ENCODE measurements at regions not wholly inside any gene's neighbourhood (a gene's known extent, or its start where the extent isn't known, plus 50 kb on each side); places are given as distances from the start of the nearest gene placed in this dataset.

DNA sequence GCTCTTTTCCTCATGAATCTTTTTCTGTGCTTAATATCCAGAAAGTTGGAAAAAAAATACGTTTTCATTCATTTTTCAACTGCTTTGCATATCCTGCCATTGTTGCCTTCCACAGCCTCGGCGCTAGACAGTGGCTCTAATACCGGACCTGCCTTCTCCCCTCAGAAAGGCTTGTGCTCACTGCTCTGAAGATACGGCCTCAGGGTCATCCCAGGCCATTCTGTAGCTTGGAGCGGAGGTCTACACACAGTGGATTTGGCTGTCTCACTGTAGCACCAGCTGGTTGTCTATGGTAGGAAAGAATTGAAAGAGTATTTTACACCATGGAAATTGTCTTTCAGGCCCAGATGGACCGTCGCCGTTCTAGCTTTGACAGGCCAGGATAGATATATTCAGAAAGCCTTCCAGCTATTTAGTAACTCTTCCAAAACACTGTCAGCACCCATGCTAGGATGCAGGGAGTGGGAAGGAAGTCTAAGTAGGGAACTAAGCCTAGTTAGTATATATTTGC, 242.0 kb downstream of the TMEM182 start:
- 81% methylated on average over 9 of the region's 9 CpGs; no CpG with 5 or more reads in 1 of the 2 experiments for WGBS, 2 experiments (ENCODE audit: extremely low coverage in 1 of 2, insufficient coverage in 1 of 2, insufficient read length in 1 of 2, insufficient replicate concordance in 2 of 2, low coverage in 1 of 2, low lambda C conversion rate in 2 of 2, missing lambda C conversion rate in 1 of 2)
- no peak overlapping the region for H3K4ac ChIP-seq (replicated peaks; ENCODE audit: insufficient read length, low read depth, low read length)
- POLR2A ChIA-PET (ENCODE audit: partially characterized antibody) = no interaction called here
- TF ChIP-seq, protein P1, sequence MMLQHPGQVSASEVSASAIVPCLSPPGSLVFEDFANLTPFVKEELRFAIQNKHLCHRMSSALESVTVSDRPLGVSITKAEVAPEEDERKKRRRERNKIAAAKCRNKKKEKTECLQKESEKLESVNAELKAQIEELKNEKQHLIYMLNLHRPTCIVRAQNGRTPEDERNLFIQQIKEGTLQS (IDR thresholded peaks at IDR 0.05; ENCODE audit: insufficient read depth, low read depth, low read length) = no peak
- no peak for TF ChIP-seq RXRA (IDR thresholded peaks at IDR 0.05; ENCODE audit: insufficient read depth, low read depth, low read length)
- TF ChIP-seq SP1 (IDR thresholded peaks at IDR 0.05; ENCODE audit: low read depth, low read length) = no peak
- no peak for TF ChIP-seq BCL11A (IDR thresholded peaks at IDR 0.05; ENCODE audit: low read depth in 2 of 2, low read length in 2 of 2)
- no peak for TF ChIP-seq CREB1 (IDR thresholded peaks at IDR 0.05)
- TF ChIP-seq KDM4A (IDR thresholded peaks at IDR 0.05; ENCODE audit: low read depth, low read length, severe bottlenecking) = no peak
- no peak for TF ChIP-seq POLR2A (IDR thresholded peaks at IDR 0.05; ENCODE audit: control extremely low read depth in 1 of 2, low read depth in 2 of 2, low read length in 2 of 2)
- TF ChIP-seq, protein P2, sequence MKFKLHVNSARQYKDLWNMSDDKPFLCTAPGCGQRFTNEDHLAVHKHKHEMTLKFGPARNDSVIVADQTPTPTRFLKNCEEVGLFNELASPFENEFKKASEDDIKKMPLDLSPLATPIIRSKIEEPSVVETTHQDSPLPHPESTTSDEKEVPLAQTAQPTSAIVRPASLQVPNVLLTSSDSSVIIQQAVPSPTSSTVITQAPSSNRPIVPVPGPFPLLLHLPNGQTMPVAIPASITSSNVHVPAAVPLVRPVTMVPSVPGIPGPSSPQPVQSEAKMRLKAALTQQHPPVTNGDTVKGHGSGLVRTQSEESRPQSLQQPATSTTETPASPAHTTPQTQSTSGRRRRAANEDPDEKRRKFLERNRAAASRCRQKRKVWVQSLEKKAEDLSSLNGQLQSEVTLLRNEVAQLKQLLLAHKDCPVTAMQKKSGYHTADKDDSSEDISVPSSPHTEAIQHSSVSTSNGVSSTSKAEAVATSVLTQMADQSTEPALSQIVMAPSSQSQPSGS (IDR thresholded peaks at IDR 0.05; ENCODE audit: low read length) = no peak
- no peak for TF ChIP-seq GTF2F1 (IDR thresholded peaks at IDR 0.05; ENCODE audit: borderline replicate concordance, low read depth, low read length)
- TF ChIP-seq CTBP2 (IDR thresholded peaks at IDR 0.05; ENCODE audit: borderline replicate concordance, insufficient read depth, insufficient read length, low read length) = no peak
- no peak for TF ChIP-seq SAP30 (IDR thresholded peaks at IDR 0.05; ENCODE audit: insufficient read depth, insufficient replicate concordance, low read length)
- no peak for TF ChIP-seq TBP (IDR thresholded peaks at IDR 0.05; ENCODE audit: low read depth, low read length)

More for the DNA sequence above, 242.0 kb downstream of the TMEM182 start:
- H3K36me3 ChIP-seq (ENCODE audit: control insufficient read depth in 2 of 4, insufficient read depth in 4 of 4, low read length in 3 of 4) = no peaks in the 10 kb centered on the region
- CTCF ChIA-PET (ENCODE audit: partially characterized antibody) = interaction anchor here (1.4 to 2.4 kb wide), 5 partner anchors 11 to 164 kb away, joined by 4 to 9 read pairs (median 4); no protein-coding TSS in a partner anchor
- DNase-seq (ENCODE audit: low read depth in 1 of 2, low spot score in 2 of 2) (no peak), FAIRE-seq (no peak)
- no peak overlapping the region for H4K91ac ChIP-seq (replicated peaks; ENCODE audit: insufficient read length, low read length)
- H3K4me1 ChIP-seq (replicated peaks in 1 of 4; ENCODE audit: control insufficient read depth in 3 of 4, insufficient read depth in 4 of 4, low read length in 3 of 4) = no peaks in the 10 kb centered on the region
- H2AFZ ChIP-seq (ENCODE audit: low read length) = no peak overlapping the region
- no peak overlapping the region for H3K14ac ChIP-seq (ENCODE audit: insufficient read length)
- no peak overlapping the region for H2BK5ac ChIP-seq (ENCODE audit: low read depth, low read length)
- H3K79me2 ChIP-seq (ENCODE audit: control insufficient read depth in 1 of 2, insufficient read depth in 2 of 2, low read length in 2 of 2) = no peaks in the 10 kb centered on the region
- no peak overlapping the region for H2BK20ac ChIP-seq (ENCODE audit: low read length)
- H3K18ac ChIP-seq (ENCODE audit: extremely low read depth, low read length) = no peak overlapping the region
- H3K23me2 ChIP-seq (ENCODE audit: low read depth, low read length) = no peaks in the 10 kb centered on the region; the same call in 1 of the 2 replicates
- H3K23ac ChIP-seq (ENCODE audit: insufficient read length) = no peak overlapping the region
- H2BK15ac ChIP-seq (ENCODE audit: low read length) = no peak overlapping the region
- no peak overlapping the region for H2AK5ac ChIP-seq (ENCODE audit: low read depth, low read length)
- H4K5ac ChIP-seq (ENCODE audit: insufficient read length, low read depth, low read length) = no peak overlapping the region
- H3K9ac ChIP-seq (replicated peaks in 1 of 4; ENCODE audit: extremely low read depth in 1 of 4, low read depth in 3 of 4, low read length in 3 of 4) = no peak overlapping the region
- no peak overlapping the region for H3K27ac ChIP-seq (ENCODE audit: low read depth, low read length)
- no peaks in the 10 kb centered on the region; a peak in 1 of 7 replicates for H3K27me3 ChIP-seq (replicated peaks in 1 of 4; ENCODE audit: control insufficient read depth in 3 of 4, extremely low read depth in 1 of 4, insufficient read depth in 3 of 4, low read length in 3 of 4)
- no peak overlapping the region for H3K56ac ChIP-seq (replicated peaks; ENCODE audit: insufficient read length, low read depth, low read length)
- no peak overlapping the region for H2BK120ac ChIP-seq (replicated peaks; ENCODE audit: low read depth, low read length)
- H3K9me3 ChIP-seq (ENCODE audit: insufficient read depth in 2 of 2, low read depth in 1 of 2, low read length in 1 of 2) = peaks cover 4 to 11% of the 10 kb centered on the region in 2 experiments; a peak in 2 of 4 replicates
- no peak overlapping the region for H2BK12ac ChIP-seq (ENCODE audit: low read depth, low read length)
- no peak overlapping the region for H4K8ac ChIP-seq (ENCODE audit: extremely low read depth, insufficient read depth, low read length)
- H4K20me1 ChIP-seq (replicated peaks in 1 of 2; ENCODE audit: control insufficient read depth in 1 of 2, insufficient read depth in 2 of 2, low read length in 2 of 2) = no peaks in the 10 kb centered on the region
- no peak overlapping the region for H3K4me3 ChIP-seq (ENCODE audit: extremely low read depth in 1 of 4, insufficient read depth in 2 of 4, low read depth in 3 of 4, low read length in 4 of 4)
- no peak overlapping the region for H3K4me2 ChIP-seq (ENCODE audit: insufficient read depth in 1 of 2, low read depth in 2 of 2, low read length in 2 of 2)
- no peaks in the 10 kb centered on the region for H3K79me1 ChIP-seq (ENCODE audit: low read depth, low read length)
